DND-41 (cell line): ENCODE measurements at regions not wholly inside any gene's neighbourhood (a gene's known extent, or its start where the extent isn't known, plus 50 kb on each side); places are given as distances from the start of the nearest gene placed in this dataset.

Source experiments
- ATAC-seq: fragments of 200-7000 bp; cut with Tn5 transposase; 3 replicates; pipeline ENCODE4 v1.9.1; 2021; ENCODE audit warnings: low read depth; ENCODE audit not compliant: insufficient read depth
- DNase-seq: peaks from one replicate; pipeline ENCODE4 v3.0.0-alpha.2; 2020
- H2AFZ ChIP-seq: 2 replicates; pipeline ENCODE4 v1.6.0; 2012; ENCODE audit warnings: low read depth, low read length
- H3K27ac ChIP-seq: 2 replicates; pipeline ENCODE4 v1.5.1; 2012; ENCODE audit warnings: low read length, inconsistent platforms
- H3K27me3 ChIP-seq: fragments of 200-600 bp; sonication (generic); 2 replicates; pipeline ENCODE4 v1.6.0; 2012; ENCODE audit warnings: low read length, mild to moderate bottlenecking, inconsistent platforms; ENCODE audit not compliant: insufficient read depth, poor library complexity
- H3K36me3 ChIP-seq: 2 replicates; pipeline ENCODE4 v1.5.1; 2012; ENCODE audit warnings: low read length, inconsistent platforms; ENCODE audit not compliant: insufficient read depth
- H3K4me1 ChIP-seq: 2 replicates; pipeline ENCODE4 v1.5.1; 2012; ENCODE audit warnings: mild to moderate bottlenecking, low read length; ENCODE audit not compliant: insufficient read depth
- H3K4me2 ChIP-seq: 2 replicates; pipeline ENCODE4 v1.6.0; 2012; ENCODE audit warnings: mild to moderate bottlenecking, moderate library complexity, low read length, inconsistent platforms; ENCODE audit not compliant: insufficient read depth
- H3K4me3 ChIP-seq, 2 experiments: fragments of 200-600 bp in 1 of 2; shearing (Covaris generic) in 1 of 2; 2 replicates each; pipeline ENCODE4 v1.5.1; 2012 to 2016; ENCODE audit warnings: inconsistent platforms in 2 of 2, low read length in 2 of 2, mild to moderate bottlenecking in 2 of 2, low read depth in 1 of 2, moderate library complexity in 1 of 2
- H3K79me2 ChIP-seq: 2 replicates; pipeline ENCODE4 v1.6.0; 2012; ENCODE audit warnings: low read length, inconsistent platforms; ENCODE audit not compliant: insufficient read depth
- H3K9ac ChIP-seq: 2 replicates; pipeline ENCODE4 v1.6.0; 2012; ENCODE audit warnings: low read depth, mild to moderate bottlenecking, inconsistent platforms, low read length, moderate library complexity
- H3K9me3 ChIP-seq: 2 replicates; pipeline ENCODE4 v1.5.1; 2012; ENCODE audit warnings: low read length, moderate library complexity, mild to moderate bottlenecking, inconsistent platforms; ENCODE audit not compliant: insufficient read depth, severe bottlenecking
- H4K20me1 ChIP-seq: 2 replicates; pipeline ENCODE4 v1.6.0; 2012; ENCODE audit warnings: low read length; ENCODE audit not compliant: insufficient read depth
- CTCF ChIP-seq: IDR thresholded peaks from 2 replicates; pipeline ENCODE4 v1.5.1; 2012; ENCODE audit warnings: borderline replicate concordance, low read length, moderate library complexity, mild to moderate bottlenecking; ENCODE audit not compliant: poor library complexity, severe bottlenecking; ENCODE audit errors: extremely low read depth
- EZH2 ChIP-seq: IDR thresholded peaks from 3 replicates; pipeline ENCODE4 v1.6.1; 2012; ENCODE audit warnings: borderline replicate concordance, low read depth, mild to moderate bottlenecking, moderate library complexity, low read length, inconsistent platforms; ENCODE audit not compliant: severe bottlenecking

- H3K27me3 ChIP-seq, result no peaks in the 10 kb centered on the region
- H2AFZ ChIP-seq, result no peak overlapping the region
- no peak overlapping the region for H3K9ac ChIP-seq
- no peak for TF ChIP-seq CTCF
- no peak for TF ChIP-seq EZH2
- H3K4me2 ChIP-seq, result no peak overlapping the region
- DNase-seq, result no peak
- ATAC-seq, result no peak
- H4K20me1 ChIP-seq, result no peaks in the 10 kb centered on the region
- no peaks in the 10 kb centered on the region for H3K4me1 ChIP-seq
- no peaks in the 10 kb centered on the region for H3K9me3 ChIP-seq
- no peak overlapping the region for H3K4me3 ChIP-seq
- H3K36me3 ChIP-seq, result no peaks in the 10 kb centered on the region
- no peak overlapping the region for H3K27ac ChIP-seq
- H3K79me2 ChIP-seq, result no peaks in the 10 kb centered on the region
Measured at GRCh38 chr3:159650726-159651125, 337.9 kb upstream of the IL12A start.

GRCh38 chr3:159652452-159652851 is 336.2 kb upstream of the IL12A start:
- H3K36me3 ChIP-seq, result no peaks in the 10 kb centered on the region
- H3K9ac ChIP-seq, result no peak overlapping the region
- H3K27me3 ChIP-seq, result no peaks in the 10 kb centered on the region
- no peaks in the 10 kb centered on the region for H3K9me3 ChIP-seq
- ATAC-seq, result no peak
- TF ChIP-seq EZH2, result no peak
- no peak for TF ChIP-seq CTCF
- H3K4me3 ChIP-seq, result no peak overlapping the region
- no peak overlapping the region for H3K27ac ChIP-seq
- no peaks in the 10 kb centered on the region for H3K79me2 ChIP-seq
- no peaks in the 10 kb centered on the region for H4K20me1 ChIP-seq
- no peak overlapping the region for H3K4me2 ChIP-seq
- H2AFZ ChIP-seq, result no peak overlapping the region
- no peak for DNase-seq
- H3K4me1 ChIP-seq, result no peaks in the 10 kb centered on the region

GRCh38 chr3:159654183-159655134 is 334.2 kb upstream of the IL12A start:
- Histone ChIP-seq H4K20me1 (no peaks in the 10 kb centered on the region), H3K4me3 (no peak overlapping the region), H2AFZ (no peak overlapping the region), H3K36me3 (no peaks in the 10 kb centered on the region), H3K4me2 (no peak overlapping the region), H3K79me2 (no peaks in the 10 kb centered on the region), H3K27me3 (no peaks in the 10 kb centered on the region), H3K4me1 (no peaks in the 10 kb centered on the region), H3K27ac (no peak overlapping the region), H3K9me3 (no peaks in the 10 kb centered on the region), H3K9ac (no peak overlapping the region)
- TF ChIP-seq EZH2, result no peak
- TF ChIP-seq CTCF, result no peak
- ATAC-seq (no peak), DNase-seq (no peak)
